Upper lobe of right lung (tissue), 1 donor: ENCODE measurements at regions not wholly inside any gene's neighbourhood (a gene's known extent, or its start where the extent isn't known, plus 50 kb on each side); places are given as distances from the start of the nearest gene placed in this dataset.
"Not testable (repeated sequence)": the region's sequence is repeated elsewhere in the genome, so short reads cannot be mapped to it uniquely, and the experiment has no call there.

ENCODE experiments used
- ATAC-seq: fragments of 200-7000 bp; cut with Tn5 transposase; one replicate; pipeline ENCODE4 v1.9.1; 2020; ENCODE audit warnings: mild to moderate bottlenecking, moderate library complexity
- DNase-seq: peaks from one replicate; pipeline ENCODE4 v3.0.0-alpha.2; 2020
- H3K27ac ChIP-seq: fragments of 200-600 bp; one replicate; pipeline ENCODE4 v1.8.0; 2022
- H3K27me3 ChIP-seq: fragments of 200-600 bp; one replicate; pipeline ENCODE4 v1.8.0; 2022; ENCODE audit warnings: mild to moderate bottlenecking
- H3K36me3 ChIP-seq: fragments of 200-600 bp; one replicate; pipeline ENCODE4 v1.8.0; 2022
- H3K4me1 ChIP-seq: fragments of 200-600 bp; one replicate; pipeline ENCODE4 v1.8.0; 2022
- H3K4me3 ChIP-seq: fragments of 200-600 bp; one replicate; pipeline ENCODE4 v1.8.0; 2022; ENCODE audit warnings: mild to moderate bottlenecking
- H3K9me3 ChIP-seq: fragments of 200-600 bp; one replicate; pipeline ENCODE4 v1.8.0; 2022
- CTCF ChIP-seq: fragments of 200-600 bp; IDR thresholded peaks from one replicate; pipeline ENCODE4 v1.8.0; 2022; ENCODE audit warnings: antibody characterized with exemption
- intact Hi-C: fragments of 100-400 bp; cut with DNase I; formaldehyde crosslinking; loops from one replicate; pipeline ENCODE4 v1.11.0; 2022
- donor health status: DM: no; HTN: yes; CAD: no; lungs with severe emphysema.

DNA sequence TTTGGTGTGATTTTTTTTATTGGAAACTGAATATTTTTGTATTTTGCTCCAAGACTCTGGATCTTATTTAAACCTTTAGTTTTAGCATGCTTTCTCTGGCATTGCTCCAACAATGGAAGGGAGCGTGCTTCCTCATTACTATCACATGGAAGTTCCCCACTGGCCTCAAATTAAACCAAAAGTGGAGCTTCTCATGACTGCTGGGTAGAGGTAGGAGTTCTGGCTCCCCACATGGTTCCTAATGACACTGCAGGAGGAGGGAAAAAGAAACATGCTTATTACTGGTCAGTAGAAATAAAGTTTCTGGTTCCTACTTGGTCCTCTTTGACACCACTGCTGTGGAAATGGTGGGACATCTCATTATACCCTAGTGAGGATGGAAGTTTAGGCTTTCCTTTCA, 310.5 kb downstream of the PTGER3 start:
- H3K4me1 ChIP-seq, result no peaks in the 10 kb centered on the region
- H3K4me3 ChIP-seq, result no peak overlapping the region
- DNase-seq, result no peak
- no peaks in the 10 kb centered on the region for H3K9me3 ChIP-seq
- TF ChIP-seq CTCF, result no peak
- intact Hi-C loops, result no loop called here
- H3K27ac ChIP-seq, result no peak overlapping the region
- ATAC-seq, result no peak
- H3K27me3 ChIP-seq, result no peaks in the 10 kb centered on the region
- H3K36me3 ChIP-seq, result no peaks in the 10 kb centered on the region

GRCh38 chr1:70738624-70739023, 309.0 kb downstream of the PTGER3 start:
- intact Hi-C loops, result no loop called here
- DNase-seq, result no peak
- no peaks in the 10 kb centered on the region for H3K9me3 ChIP-seq
- H3K36me3 ChIP-seq, result no peaks in the 10 kb centered on the region
- TF ChIP-seq CTCF, result no peak
- ATAC-seq, result no peak
- no peak overlapping the region for H3K4me3 ChIP-seq
- no peak overlapping the region for H3K27ac ChIP-seq
- no peaks in the 10 kb centered on the region for H3K4me1 ChIP-seq
- H3K27me3 ChIP-seq, result no peaks in the 10 kb centered on the region

- TF ChIP-seq CTCF, result peak; percentile 5
- Histone ChIP-seq H3K9me3 (peaks cover 9% of the 10 kb centered on the region), H3K27ac (no peak overlapping the region), H3K4me1 (no peaks in the 10 kb centered on the region), H3K36me3 (no peaks in the 10 kb centered on the region), H3K4me3 (no peak overlapping the region), H3K27me3 (no peaks in the 10 kb centered on the region)
- intact Hi-C loops, result no loop called here
- no peak for DNase-seq
- ATAC-seq, result no peak
Observed at GRCh38 chr1:70745199-70745598, 302.4 kb downstream of the PTGER3 start.

- H3K36me3 ChIP-seq, ATAC-seq, H3K9me3 ChIP-seq, intact Hi-C loops, H3K4me3 ChIP-seq, H3K27me3 ChIP-seq, H3K27ac ChIP-seq, H3K4me1 ChIP-seq, DNase-seq: not testable (repeated sequence)
Observed at GRCh38 chr1:70746062-70746461, 301.6 kb downstream of the PTGER3 start.

- H3K36me3 ChIP-seq, H3K27ac ChIP-seq, H3K4me3 ChIP-seq, intact Hi-C loops, ATAC-seq, H3K27me3 ChIP-seq, H3K9me3 ChIP-seq, DNase-seq, H3K4me1 ChIP-seq: not testable (repeated sequence)
Observed at GRCh38 chr1:70747123-70747522, 300.5 kb downstream of the PTGER3 start.

DNA sequence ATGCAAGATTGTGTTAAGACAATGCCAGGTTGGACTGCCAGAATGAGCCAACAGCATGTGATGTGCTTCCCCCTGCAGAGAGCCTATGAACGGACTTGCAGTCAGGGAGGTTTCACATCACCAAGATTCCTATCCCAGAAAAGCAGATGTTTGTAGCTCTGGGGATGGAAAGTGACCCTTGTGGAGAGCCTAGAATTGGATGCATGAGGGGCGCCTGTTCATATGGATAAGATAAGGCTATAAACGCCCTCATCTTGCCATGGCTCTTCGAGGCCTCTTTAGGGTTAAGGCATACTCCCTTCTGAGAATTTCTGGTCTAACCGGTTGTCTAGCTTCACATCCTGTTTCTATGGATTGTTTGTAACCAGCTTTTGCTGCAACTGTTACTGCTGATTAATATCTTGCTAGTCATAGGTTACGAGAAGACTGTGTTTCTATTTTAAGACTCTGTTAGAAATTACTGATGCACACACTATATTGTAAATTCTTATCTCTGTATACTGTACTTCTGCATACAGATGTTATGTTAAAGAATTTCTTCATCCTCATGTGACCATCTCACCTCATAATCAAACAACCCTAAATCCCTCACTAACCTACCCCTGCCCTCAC, 295.8 kb downstream of the PTGER3 start:
- H3K9me3 ChIP-seq, H3K36me3 ChIP-seq, H3K27ac ChIP-seq, H3K4me3 ChIP-seq, H3K27me3 ChIP-seq, DNase-seq, H3K4me1 ChIP-seq, intact Hi-C loops, ATAC-seq: not testable (repeated sequence)

DNA sequence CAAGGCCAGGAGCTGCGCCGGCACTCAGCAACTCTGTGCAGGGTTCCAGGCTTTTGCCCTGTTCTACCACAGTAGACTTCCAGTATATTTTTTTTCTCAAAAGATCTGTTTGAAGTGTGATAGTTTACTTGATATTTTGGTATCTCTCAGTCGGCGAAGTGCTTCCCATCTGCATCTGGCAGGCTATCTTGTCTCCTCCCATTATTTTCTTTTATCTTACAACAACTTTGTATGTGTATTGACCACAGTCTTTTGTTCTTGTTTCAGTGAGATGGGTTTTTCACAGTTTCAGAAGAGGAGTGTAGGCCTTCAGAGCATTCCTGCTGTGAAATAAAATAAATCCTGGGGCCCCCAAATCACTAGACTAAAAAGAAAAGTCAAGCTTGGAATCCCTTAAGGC, 292.9 kb downstream of the PTGER3 start:
- no peak for DNase-seq
- ATAC-seq, result no peak
- H3K9me3 ChIP-seq, result no peaks in the 10 kb centered on the region
- H3K4me1 ChIP-seq, result no peaks in the 10 kb centered on the region
- H3K27me3 ChIP-seq, result no peaks in the 10 kb centered on the region
- H3K4me3 ChIP-seq, result no peak overlapping the region
- H3K36me3 ChIP-seq, result no peaks in the 10 kb centered on the region
- H3K27ac ChIP-seq, result no peak overlapping the region
- intact Hi-C loops, result no loop called here
- no peak for TF ChIP-seq CTCF
